ENCODE measurements at regions not wholly inside any gene's neighbourhood (a gene's known extent, or its start where the extent isn't known, plus 50 kb on each side); places are given as distances from the start of the nearest gene placed in this dataset.

DNA sequence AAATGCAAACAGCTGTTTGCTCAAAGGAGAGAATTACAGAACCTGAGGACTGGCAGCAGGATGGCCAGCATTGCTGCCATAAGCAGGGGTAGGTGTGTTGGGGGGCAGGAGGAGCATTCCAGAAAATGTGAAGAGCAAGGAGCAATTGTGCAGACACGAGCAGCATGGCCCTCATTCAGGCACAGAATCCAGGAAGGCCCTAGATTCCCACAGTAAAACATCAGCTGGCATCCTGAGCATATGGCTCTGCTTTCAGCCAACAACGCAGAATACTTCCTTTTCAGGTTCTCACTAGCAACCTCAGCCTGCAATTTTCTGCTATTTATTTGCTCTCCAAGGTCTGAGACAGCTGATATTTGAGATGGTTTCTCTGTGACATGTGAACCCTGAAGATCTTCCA is 243.4 kb upstream of the POU3F2 start:
- no peaks in the 10 kb centered on the region for H3K36me3 ChIP-seq (ENCODE audit: control insufficient read depth, low read depth, low read length)
- no peaks in the 10 kb centered on the region for H3K27me3 ChIP-seq (ENCODE audit: control insufficient read depth, insufficient read depth, low read length)
- no peaks in the 10 kb centered on the region for H3K9me3 ChIP-seq (ENCODE audit: control insufficient read depth, low read depth, low read length)
- no peak overlapping the region for H3K27ac ChIP-seq (ENCODE audit: low read length)
- H3K4me1 ChIP-seq (ENCODE audit: control insufficient read depth, low read depth, low read length), result peaks cover 4% of the 10 kb centered on the region
- H3K4me3 ChIP-seq (ENCODE audit: low read length), result no peak overlapping the region
- H3K9ac ChIP-seq (ENCODE audit: low read length), result no peak overlapping the region

DNA sequence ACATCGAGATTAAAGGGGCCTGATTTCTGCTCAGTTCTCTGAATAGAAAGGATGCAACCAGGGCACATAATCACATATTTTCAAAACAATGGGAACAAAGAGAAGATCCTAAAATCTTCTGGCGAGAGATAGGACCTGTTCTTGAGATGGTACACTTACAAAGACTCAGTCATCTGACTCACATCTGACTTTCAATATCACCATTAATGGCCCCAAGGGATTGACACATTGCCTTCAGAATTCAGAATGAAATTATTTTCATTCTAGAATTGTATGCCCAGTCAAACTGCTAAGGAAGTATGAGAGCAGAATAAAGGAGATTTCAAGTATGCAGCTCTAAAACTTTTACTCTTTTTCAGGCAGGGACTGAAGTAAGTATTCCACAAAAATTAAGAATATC is 240.7 kb upstream of the POU3F2 start:
- Histone ChIP-seq H3K9ac (ENCODE audit: low read length) (no peak overlapping the region), H3K27ac (ENCODE audit: low read length) (no peak overlapping the region)

GRCh38 chr6:98601716-98602115 is 232.7 kb upstream of the POU3F2 start:
- Histone ChIP-seq H3K27ac (ENCODE audit: low read length) (no peak overlapping the region), H3K4me3 (ENCODE audit: low read length) (no peak overlapping the region), H3K4me1 (ENCODE audit: control insufficient read depth, low read depth, low read length) (no peaks in the 10 kb centered on the region), H3K9ac (ENCODE audit: low read length) (no peak overlapping the region), H3K27me3 (ENCODE audit: control insufficient read depth, insufficient read depth, low read length) (no peaks in the 10 kb centered on the region), H3K9me3 (ENCODE audit: control insufficient read depth, low read depth, low read length) (no peaks in the 10 kb centered on the region), H3K36me3 (ENCODE audit: control insufficient read depth, low read depth, low read length) (no peaks in the 10 kb centered on the region)

More for the DNA sequence above, 240.7 kb upstream of the POU3F2 start:
- peaks cover 4% of the 10 kb centered on the region for H3K4me1 ChIP-seq (ENCODE audit: control insufficient read depth, low read depth, low read length)
- no peaks in the 10 kb centered on the region for H3K9me3 ChIP-seq (ENCODE audit: control insufficient read depth, low read depth, low read length)
- no peak overlapping the region for H3K4me3 ChIP-seq (ENCODE audit: low read length)
- H3K36me3 ChIP-seq (ENCODE audit: control insufficient read depth, low read depth, low read length), result no peaks in the 10 kb centered on the region
- H3K27me3 ChIP-seq (ENCODE audit: control insufficient read depth, insufficient read depth, low read length), result no peaks in the 10 kb centered on the region

DNA sequence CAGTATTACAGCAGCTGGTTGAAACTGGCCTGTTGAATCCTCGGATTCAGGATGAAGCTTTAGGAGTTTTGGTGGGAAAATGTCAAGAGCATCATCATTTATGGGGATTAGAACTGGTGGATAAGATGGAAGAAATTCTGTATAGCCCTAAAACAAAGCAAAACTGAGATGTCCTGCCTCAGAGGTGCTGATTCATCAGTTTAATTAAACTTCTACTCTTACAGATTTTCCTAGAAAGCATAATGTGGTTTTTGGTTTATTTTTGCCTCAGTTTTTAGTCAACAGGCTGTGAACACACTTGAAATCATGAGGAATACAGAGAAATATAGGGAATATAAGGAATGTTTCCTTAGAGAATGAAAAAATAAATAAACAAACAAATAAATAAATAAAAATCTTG is 228.7 kb upstream of the POU3F2 start:
- Histone ChIP-seq H3K4me3 (ENCODE audit: low read length) (no peak overlapping the region), H3K9me3 (ENCODE audit: control insufficient read depth, low read depth, low read length) (no peaks in the 10 kb centered on the region), H3K27ac (ENCODE audit: low read length) (no peak overlapping the region), H3K36me3 (ENCODE audit: control insufficient read depth, low read depth, low read length) (no peaks in the 10 kb centered on the region), H3K9ac (ENCODE audit: low read length) (no peak overlapping the region), H3K27me3 (ENCODE audit: control insufficient read depth, insufficient read depth, low read length) (no peaks in the 10 kb centered on the region), H3K4me1 (ENCODE audit: control insufficient read depth, low read depth, low read length) (no peaks in the 10 kb centered on the region)

DNA sequence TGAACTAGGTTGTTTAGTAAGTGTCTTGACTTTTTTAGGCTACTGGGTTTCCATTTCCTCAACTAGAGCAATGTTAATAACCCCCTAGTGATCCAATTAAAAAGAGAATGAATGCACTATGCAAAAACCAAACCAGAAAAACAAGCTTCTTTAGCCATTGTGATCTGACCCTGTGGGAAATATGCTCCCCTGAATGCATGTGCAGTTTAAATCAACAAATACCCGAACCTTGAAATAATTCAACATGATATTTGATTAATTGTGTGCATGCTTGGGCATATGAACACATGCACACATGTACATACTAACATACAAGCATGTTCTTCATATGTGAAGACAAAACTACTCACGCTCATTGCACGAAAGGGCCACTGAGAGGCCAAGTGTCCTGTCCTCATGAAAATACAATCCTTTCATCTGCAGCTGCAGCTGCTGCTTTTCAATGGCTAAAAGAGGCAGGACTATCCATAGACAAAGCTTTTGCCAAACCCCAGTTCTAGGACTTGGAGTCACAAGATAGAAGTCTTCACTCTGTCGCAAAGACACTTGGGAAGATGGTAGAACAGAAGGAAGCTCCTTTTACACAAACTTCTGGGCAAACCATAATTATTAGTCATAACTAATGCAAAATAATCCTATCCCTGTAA is 207.1 kb upstream of the POU3F2 start:
- H3K4me3 ChIP-seq (ENCODE audit: low read length), result peak overlapping the region; percentile 30
- H3K9me3 ChIP-seq (ENCODE audit: control insufficient read depth, low read depth, low read length), result no peaks in the 10 kb centered on the region
- H3K9ac ChIP-seq (ENCODE audit: low read length), result no peak overlapping the region

DNA sequence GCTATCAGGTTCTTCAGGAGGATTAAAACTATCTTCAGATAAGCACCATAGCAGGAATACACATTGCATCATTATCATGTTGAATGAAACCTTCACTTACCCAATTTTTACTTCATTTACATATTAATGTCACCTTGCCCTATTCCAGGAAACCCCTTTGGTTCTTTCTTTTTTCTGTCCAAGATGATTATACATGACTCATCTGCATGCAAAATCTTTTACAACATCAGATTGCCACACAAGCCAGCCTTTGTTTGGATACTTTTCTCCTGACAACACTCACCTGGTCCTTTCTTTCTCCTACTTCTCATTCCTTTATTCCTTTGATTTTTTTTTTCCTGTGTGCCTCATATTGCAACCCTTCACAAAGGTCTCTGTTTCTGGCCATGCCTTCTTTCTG is 200.5 kb upstream of the POU3F2 start:
- H3K9ac ChIP-seq (ENCODE audit: low read length), result no peak overlapping the region
- peaks cover 72% of the 10 kb centered on the region for H3K4me1 ChIP-seq (ENCODE audit: control insufficient read depth, low read depth, low read length)

More for the DNA sequence above, 207.1 kb upstream of the POU3F2 start:
- peak overlapping the region; percentile 53 for H3K27ac ChIP-seq (ENCODE audit: low read length)
- peaks cover 51% of the 10 kb centered on the region for H3K4me1 ChIP-seq (ENCODE audit: control insufficient read depth, low read depth, low read length)
- no peaks in the 10 kb centered on the region for H3K36me3 ChIP-seq (ENCODE audit: control insufficient read depth, low read depth, low read length)
- H3K27me3 ChIP-seq (ENCODE audit: control insufficient read depth, insufficient read depth, low read length), result no peaks in the 10 kb centered on the region

GRCh38 chr6:98634569-98634968 is 199.8 kb upstream of the POU3F2 start:
- no peak overlapping the region for H3K27ac ChIP-seq (ENCODE audit: low read length)
- H3K4me3 ChIP-seq (ENCODE audit: low read length), result no peak overlapping the region
- H3K9me3 ChIP-seq (ENCODE audit: control insufficient read depth, low read depth, low read length), result no peaks in the 10 kb centered on the region
- no peaks in the 10 kb centered on the region for H3K27me3 ChIP-seq (ENCODE audit: control insufficient read depth, insufficient read depth, low read length)
- H3K9ac ChIP-seq (ENCODE audit: low read length), result no peak overlapping the region
- no peaks in the 10 kb centered on the region for H3K36me3 ChIP-seq (ENCODE audit: control insufficient read depth, low read depth, low read length)
- H3K4me1 ChIP-seq (ENCODE audit: control insufficient read depth, low read depth, low read length), result peaks cover 73% of the 10 kb centered on the region

More for the DNA sequence above, 200.5 kb upstream of the POU3F2 start:
- H3K36me3 ChIP-seq (ENCODE audit: control insufficient read depth, low read depth, low read length), result no peaks in the 10 kb centered on the region
- no peaks in the 10 kb centered on the region for H3K9me3 ChIP-seq (ENCODE audit: control insufficient read depth, low read depth, low read length)
- no peak overlapping the region for H3K4me3 ChIP-seq (ENCODE audit: low read length)
- H3K27ac ChIP-seq (ENCODE audit: low read length), result no peak overlapping the region
- H3K27me3 ChIP-seq (ENCODE audit: control insufficient read depth, insufficient read depth, low read length), result no peaks in the 10 kb centered on the region

GRCh38 chr6:98635191-98635590 is 199.2 kb upstream of the POU3F2 start:
- H3K4me1 ChIP-seq (ENCODE audit: control insufficient read depth, low read depth, low read length), result peaks cover 77% of the 10 kb centered on the region
- no peaks in the 10 kb centered on the region for H3K36me3 ChIP-seq (ENCODE audit: control insufficient read depth, low read depth, low read length)
- no peak overlapping the region for H3K9ac ChIP-seq (ENCODE audit: low read length)
- no peak overlapping the region for H3K4me3 ChIP-seq (ENCODE audit: low read length)
- no peak overlapping the region for H3K27ac ChIP-seq (ENCODE audit: low read length)
- no peaks in the 10 kb centered on the region for H3K9me3 ChIP-seq (ENCODE audit: control insufficient read depth, low read depth, low read length)
- no peaks in the 10 kb centered on the region for H3K27me3 ChIP-seq (ENCODE audit: control insufficient read depth, insufficient read depth, low read length)

DNA sequence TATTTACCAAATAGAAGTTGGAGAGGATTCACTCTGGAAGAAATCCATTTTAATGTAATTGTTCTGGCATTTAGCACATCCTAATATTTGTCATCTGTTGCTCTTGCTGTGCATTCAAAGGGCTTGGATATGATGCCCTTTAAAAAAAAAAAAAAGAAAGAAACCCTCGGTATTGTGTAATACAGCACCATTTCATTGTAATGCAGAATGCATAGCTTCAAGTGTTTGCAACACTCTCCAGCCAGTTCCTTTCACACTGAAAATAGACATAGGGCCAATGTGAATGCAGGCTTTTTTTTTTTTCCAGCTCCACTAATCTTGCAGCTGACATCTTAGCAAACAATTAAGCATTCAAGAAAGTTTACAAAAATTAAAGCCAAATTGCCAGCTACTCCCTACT is 197.4 kb upstream of the POU3F2 start:
- Histone ChIP-seq H3K4me1 (ENCODE audit: control insufficient read depth, low read depth, low read length) (peaks cover 81% of the 10 kb centered on the region), H3K4me3 (ENCODE audit: low read length) (no peak overlapping the region), H3K36me3 (ENCODE audit: control insufficient read depth, low read depth, low read length) (no peaks in the 10 kb centered on the region), H3K9me3 (ENCODE audit: control insufficient read depth, low read depth, low read length) (no peaks in the 10 kb centered on the region), H3K27ac (ENCODE audit: low read length) (peak overlapping the region; percentile 25), H3K27me3 (ENCODE audit: control insufficient read depth, insufficient read depth, low read length) (no peaks in the 10 kb centered on the region), H3K9ac (ENCODE audit: low read length) (no peak overlapping the region)

GRCh38 chr6:98639089-98639635 is 195.2 kb upstream of the POU3F2 start:
- Histone ChIP-seq H3K9me3 (ENCODE audit: control insufficient read depth, low read depth, low read length) (no peaks in the 10 kb centered on the region), H3K4me1 (ENCODE audit: control insufficient read depth, low read depth, low read length) (peaks cover 87% of the 10 kb centered on the region), H3K27me3 (ENCODE audit: control insufficient read depth, insufficient read depth, low read length) (no peaks in the 10 kb centered on the region), H3K27ac (ENCODE audit: low read length) (no peak overlapping the region), H3K36me3 (ENCODE audit: control insufficient read depth, low read depth, low read length) (no peaks in the 10 kb centered on the region), H3K9ac (ENCODE audit: low read length) (peak overlapping the region; percentile 6), H3K4me3 (ENCODE audit: low read length) (no peak overlapping the region)

- peaks cover 82% of the 10 kb centered on the region for H3K4me1 ChIP-seq (ENCODE audit: control insufficient read depth, low read depth, low read length)
- H3K27ac ChIP-seq (ENCODE audit: low read length), result no peak overlapping the region
- H3K36me3 ChIP-seq (ENCODE audit: control insufficient read depth, low read depth, low read length), result no peaks in the 10 kb centered on the region
- H3K4me3 ChIP-seq (ENCODE audit: low read length), result no peak overlapping the region
- no peak overlapping the region for H3K9ac ChIP-seq (ENCODE audit: low read length)
- H3K27me3 ChIP-seq (ENCODE audit: control insufficient read depth, insufficient read depth, low read length), result no peaks in the 10 kb centered on the region
- no peaks in the 10 kb centered on the region for H3K9me3 ChIP-seq (ENCODE audit: control insufficient read depth, low read depth, low read length)
These were observed 194.0 kb upstream of the POU3F2 start for GRCh38 chr6:98640366-98640765.

All from iPS-18a (cell line).